ENCODE measurements at regions not wholly inside any gene's neighbourhood (a gene's known extent, or its start where the extent isn't known, plus 50 kb on each side); places are given as distances from the start of the nearest gene placed in this dataset.
"Not testable (repeated sequence)": the region's sequence is repeated elsewhere in the genome, so short reads cannot be mapped to it uniquely, and the experiment has no call there.

- not testable (repeated sequence) for TF ChIP-seq POLR2A (IDR thresholded peaks at IDR 0.05; ENCODE audit: low read length); ZSCAN20 (CRISPR knock-in tag; IDR thresholded peaks at IDR 0.05); ZNF302 (CRISPR knock-in tag; IDR thresholded peaks at IDR 0.05); E2F6 (IDR thresholded peaks at IDR 0.05; ENCODE audit: borderline replicate concordance, low read depth); RCOR1 (IDR thresholded peaks at IDR 0.05; ENCODE audit: low read depth, low read length); HDAC2 (IDR thresholded peaks at IDR 0.05); HOXB5 (CRISPR knock-in tag; IDR thresholded peaks at IDR 0.05)
Measured at GRCh38 chr3:164291486-164291885, 786.8 kb downstream of the SI start.

Measured in A549 (cell line).